22Rv1 (cell line): ENCODE measurements at regions not wholly inside any gene's neighbourhood (a gene's known extent, or its start where the extent isn't known, plus 50 kb on each side); places are given as distances from the start of the nearest gene placed in this dataset.

Experiments
- H3K27ac ChIP-seq: fragments of 450-650 bp; 2 replicates; pipeline ENCODE4 v1.5.1; 2017
- CTCF ChIP-seq: fragments of 450-650 bp; IDR thresholded peaks from 2 replicates; pipeline ENCODE4 v1.5.1; 2017; ENCODE audit warnings: mild to moderate bottlenecking
- ZFX ChIP-seq: fragments of 450-650 bp; IDR thresholded peaks from 2 replicates; pipeline ENCODE4 v1.6.1; 2017; ENCODE audit warnings: antibody characterized with exemption, borderline replicate concordance

- TF ChIP-seq ZFX (no peak), CTCF (no peak)
- H3K27ac ChIP-seq: no peak overlapping the region
These were observed 71.0 kb upstream of the CRY1 start for GRCh38 chr12:107164392-107164791.

- TF ChIP-seq CTCF: no peak
- TF ChIP-seq ZFX: no peak
These were observed 72.2 kb upstream of the CRY1 start for GRCh38 chr12:107165581-107165980.

GRCh38 chr12:107167756-107168155 lies 74.4 kb upstream of the CRY1 start:
- no peak overlapping the region for H3K27ac ChIP-seq
- TF ChIP-seq CTCF (no peak), ZFX (no peak)

More at GRCh38 chr12:107165581-107165980, 72.2 kb upstream of the CRY1 start:
- no peak overlapping the region for H3K27ac ChIP-seq

- TF ChIP-seq ZFX (no peak), CTCF (no peak)
- H3K27ac ChIP-seq: no peak overlapping the region
These were observed 75.9 kb upstream of the CRY1 start for GRCh38 chr12:107169200-107169599.

- no peak for TF ChIP-seq ZFX
- no peak for TF ChIP-seq CTCF
- H3K27ac ChIP-seq: no peak overlapping the region
These were observed 85.4 kb upstream of the CRY1 start for GRCh38 chr12:107178776-107179175.

GRCh38 chr12:107179871-107180270 lies 86.5 kb upstream of the CRY1 start:
- TF ChIP-seq ZFX: no peak
- no peak for TF ChIP-seq CTCF
- H3K27ac ChIP-seq: no peak overlapping the region

GRCh38 chr12:107180272-107180671 lies 86.9 kb upstream of the CRY1 start:
- no peak overlapping the region for H3K27ac ChIP-seq
- TF ChIP-seq ZFX (no peak), CTCF (no peak)
